ENCODE measurements at regions not wholly inside any gene's neighbourhood (a gene's known extent, or its start where the extent isn't known, plus 50 kb on each side); places are given as distances from the start of the nearest gene placed in this dataset.

DNA sequence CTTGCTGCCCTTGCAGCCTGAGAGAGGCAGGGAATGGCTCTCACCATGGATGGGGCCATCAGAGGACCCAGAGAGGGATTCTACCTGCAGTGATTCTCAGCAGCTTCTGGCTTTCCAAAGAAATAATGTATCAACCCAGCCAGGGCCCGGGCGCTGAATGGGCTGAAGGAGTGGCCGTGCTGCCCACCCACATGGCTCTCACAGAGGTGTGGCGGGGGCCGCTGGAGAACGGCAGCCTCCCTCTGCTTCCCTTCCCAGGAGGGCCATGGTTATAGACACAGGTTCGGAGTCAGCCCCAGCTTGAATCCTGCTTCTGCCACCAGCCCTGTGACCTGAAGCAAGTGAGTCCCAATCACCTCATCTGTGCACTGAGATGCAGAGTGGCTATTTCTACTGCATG lies 82.7 kb downstream of the THAP12 start:
- TF ChIP-seq, protein P1, sequence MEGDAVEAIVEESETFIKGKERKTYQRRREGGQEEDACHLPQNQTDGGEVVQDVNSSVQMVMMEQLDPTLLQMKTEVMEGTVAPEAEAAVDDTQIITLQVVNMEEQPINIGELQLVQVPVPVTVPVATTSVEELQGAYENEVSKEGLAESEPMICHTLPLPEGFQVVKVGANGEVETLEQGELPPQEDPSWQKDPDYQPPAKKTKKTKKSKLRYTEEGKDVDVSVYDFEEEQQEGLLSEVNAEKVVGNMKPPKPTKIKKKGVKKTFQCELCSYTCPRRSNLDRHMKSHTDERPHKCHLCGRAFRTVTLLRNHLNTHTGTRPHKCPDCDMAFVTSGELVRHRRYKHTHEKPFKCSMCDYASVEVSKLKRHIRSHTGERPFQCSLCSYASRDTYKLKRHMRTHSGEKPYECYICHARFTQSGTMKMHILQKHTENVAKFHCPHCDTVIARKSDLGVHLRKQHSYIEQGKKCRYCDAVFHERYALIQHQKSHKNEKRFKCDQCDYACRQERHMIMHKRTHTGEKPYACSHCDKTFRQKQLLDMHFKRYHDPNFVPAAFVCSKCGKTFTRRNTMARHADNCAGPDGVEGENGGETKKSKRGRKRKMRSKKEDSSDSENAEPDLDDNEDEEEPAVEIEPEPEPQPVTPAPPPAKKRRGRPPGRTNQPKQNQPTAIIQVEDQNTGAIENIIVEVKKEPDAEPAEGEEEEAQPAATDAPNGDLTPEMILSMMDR (IDR thresholded peaks at IDR 0.05): no peak
- no peak for TF ChIP-seq EZH2 (IDR thresholded peaks at IDR 0.05; ENCODE audit: borderline replicate concordance, insufficient read depth, low read depth, low read length, poor library complexity, severe bottlenecking)
